Activated CD4-positive, CD25-positive, alpha-beta regulatory T cell treated with anti-CD3 and anti-CD28 coated beads, Interleukin-2, amount 50 U/mL, for 16 hours (primary cell): ENCODE measurements at regions not wholly inside any gene's neighbourhood (a gene's known extent, or its start where the extent isn't known, plus 50 kb on each side); places are given as distances from the start of the nearest gene placed in this dataset.
"Not testable (repeated sequence)": the region's sequence is repeated elsewhere in the genome, so short reads cannot be mapped to it uniquely, and the experiment has no call there.

Experiments
- DNase-seq: peaks from one replicate; pipeline ENCODE4 v3.0.0-alpha.2; 2020; ENCODE audit warnings: low read depth, low spot score

- DNase-seq = no peak
Measured at GRCh38 chr22:22372086-22372485, 127.5 kb downstream of the VPREB1 start.

GRCh38 chr22:22374163-22374562 lies 129.6 kb downstream of the VPREB1 start:
- DNase-seq = no peak

GRCh38 chr22:22374579-22374978 lies 130.0 kb downstream of the VPREB1 start:
- no peak for DNase-seq

GRCh38 chr22:22375576-22376351 lies 131.2 kb downstream of the VPREB1 start:
- no peak for DNase-seq

GRCh38 chr22:22376352-22376706 lies 131.7 kb downstream of the VPREB1 start:
- no peak for DNase-seq

- not testable (repeated sequence) for DNase-seq
Measured at GRCh38 chr22:22376884-22377283, 131.7 kb downstream of the ZNF280B start.

- DNase-seq = no peak
Measured at GRCh38 chr22:22377335-22377734, 131.2 kb downstream of the ZNF280B start.

GRCh38 chr22:22378446-22379415 lies 129.8 kb downstream of the ZNF280B start:
- DNase-seq = no peak

GRCh38 chr22:22380098-22381030 lies 128.2 kb downstream of the ZNF280B start:
- no peak for DNase-seq

- not testable (repeated sequence) for DNase-seq
Measured at GRCh38 chr22:22381292-22381691, 127.2 kb downstream of the ZNF280B start.

GRCh38 chr22:22384267-22384666 lies 124.3 kb downstream of the ZNF280B start:
- DNase-seq = no peak

GRCh38 chr22:22384668-22385244 lies 123.8 kb downstream of the ZNF280B start:
- DNase-seq = no peak

- DNase-seq = no peak
Measured at GRCh38 chr22:22386602-22387385, 121.7 kb downstream of the ZNF280B start.

- DNase-seq = no peak
Measured at GRCh38 chr22:22387386-22387736, 121.2 kb downstream of the ZNF280B start.

- DNase-seq = no peak
Measured at GRCh38 chr22:22388090-22388489, 120.5 kb downstream of the ZNF280B start.

GRCh38 chr22:22388494-22388893 lies 120.0 kb downstream of the ZNF280B start:
- no peak for DNase-seq

- no peak for DNase-seq
Measured at GRCh38 chr22:22389467-22389866, 119.1 kb downstream of the ZNF280B start.

GRCh38 chr22:22390989-22391388 lies 117.6 kb downstream of the ZNF280B start:
- no peak for DNase-seq

- no peak for DNase-seq
Measured at GRCh38 chr22:22391543-22391942, 117.0 kb downstream of the ZNF280B start.

GRCh38 chr22:22392131-22392530 lies 116.4 kb downstream of the ZNF280B start:
- DNase-seq = no peak
